ENCODE measurements at regions not wholly inside any gene's neighbourhood (a gene's known extent, or its start where the extent isn't known, plus 50 kb on each side); places are given as distances from the start of the nearest gene placed in this dataset.

DNA sequence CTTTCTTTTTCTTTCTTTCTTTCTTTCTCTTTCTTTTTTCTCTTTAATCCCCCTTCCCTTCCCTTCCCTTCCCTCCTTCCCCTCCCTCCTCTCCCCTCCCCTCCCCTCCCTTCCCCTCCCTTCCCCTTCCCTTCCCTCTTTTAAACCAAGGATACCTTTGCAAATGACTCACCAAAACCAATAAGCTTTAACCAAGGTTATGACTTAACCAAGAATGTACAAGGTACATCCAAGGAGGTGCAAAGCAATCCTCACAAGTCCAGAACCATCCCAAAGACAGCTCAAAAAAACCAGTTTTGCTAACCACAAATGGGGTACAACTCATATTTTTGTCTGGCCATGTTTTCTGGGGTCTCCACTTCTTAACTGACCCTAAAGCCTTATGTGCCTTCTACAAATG lies 174.7 kb upstream of the PPP1R2C start:
- TF ChIP-seq, protein P1, sequence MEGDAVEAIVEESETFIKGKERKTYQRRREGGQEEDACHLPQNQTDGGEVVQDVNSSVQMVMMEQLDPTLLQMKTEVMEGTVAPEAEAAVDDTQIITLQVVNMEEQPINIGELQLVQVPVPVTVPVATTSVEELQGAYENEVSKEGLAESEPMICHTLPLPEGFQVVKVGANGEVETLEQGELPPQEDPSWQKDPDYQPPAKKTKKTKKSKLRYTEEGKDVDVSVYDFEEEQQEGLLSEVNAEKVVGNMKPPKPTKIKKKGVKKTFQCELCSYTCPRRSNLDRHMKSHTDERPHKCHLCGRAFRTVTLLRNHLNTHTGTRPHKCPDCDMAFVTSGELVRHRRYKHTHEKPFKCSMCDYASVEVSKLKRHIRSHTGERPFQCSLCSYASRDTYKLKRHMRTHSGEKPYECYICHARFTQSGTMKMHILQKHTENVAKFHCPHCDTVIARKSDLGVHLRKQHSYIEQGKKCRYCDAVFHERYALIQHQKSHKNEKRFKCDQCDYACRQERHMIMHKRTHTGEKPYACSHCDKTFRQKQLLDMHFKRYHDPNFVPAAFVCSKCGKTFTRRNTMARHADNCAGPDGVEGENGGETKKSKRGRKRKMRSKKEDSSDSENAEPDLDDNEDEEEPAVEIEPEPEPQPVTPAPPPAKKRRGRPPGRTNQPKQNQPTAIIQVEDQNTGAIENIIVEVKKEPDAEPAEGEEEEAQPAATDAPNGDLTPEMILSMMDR (conservative IDR thresholded peaks at IDR 0.05 in 1 of 2, IDR thresholded peaks at IDR 0.05 in 1 of 2; ENCODE audit: low read depth in 1 of 2, low read length in 2 of 2), result no peak
- no peak for TF ChIP-seq EZH2 (IDR thresholded peaks at IDR 0.05; ENCODE audit: low read length, missing control alignments)
